ENCODE measurements at regions not wholly inside any gene's neighbourhood (a gene's known extent, or its start where the extent isn't known, plus 50 kb on each side); places are given as distances from the start of the nearest gene placed in this dataset.

DNA sequence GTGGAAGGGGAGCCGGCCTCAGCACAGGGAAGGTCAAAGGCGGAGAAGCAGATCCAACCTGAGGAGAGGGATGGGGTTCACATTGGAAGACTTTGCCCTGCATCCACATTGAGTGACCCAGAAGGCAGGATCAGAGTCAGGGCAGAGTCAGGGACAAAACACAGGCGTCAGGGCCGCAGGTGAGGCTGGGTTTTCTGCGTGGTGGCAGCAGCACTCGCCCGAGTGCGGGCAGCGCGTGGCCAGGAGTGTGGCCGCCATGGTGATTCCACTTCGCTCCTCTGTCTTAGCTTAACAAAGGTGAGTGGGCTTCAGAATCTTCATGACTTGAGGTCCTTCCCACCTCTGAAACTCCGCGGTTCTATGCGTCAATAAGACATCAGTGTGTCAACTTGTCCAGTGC lies 476.9 kb upstream of the SMIM21 start:
- H3K4me3 Mint-ChIP-seq (ENCODE audit: low read depth, unreplicated experiment): no peak overlapping the region
- no peaks in the 10 kb centered on the region for H3K36me3 Mint-ChIP-seq (ENCODE audit: insufficient read depth, unreplicated experiment)
- H3K4me1 Mint-ChIP-seq (ENCODE audit: low read depth, unreplicated experiment): no peaks in the 10 kb centered on the region
- no TSS peak for BruUV-seq (replicated peaks)
- no peak for DNase-seq
- peaks cover 13% of the 10 kb centered on the region for H3K9me3 Mint-ChIP-seq (ENCODE audit: low read depth, unreplicated experiment)
- TF ChIP-seq, protein P1, sequence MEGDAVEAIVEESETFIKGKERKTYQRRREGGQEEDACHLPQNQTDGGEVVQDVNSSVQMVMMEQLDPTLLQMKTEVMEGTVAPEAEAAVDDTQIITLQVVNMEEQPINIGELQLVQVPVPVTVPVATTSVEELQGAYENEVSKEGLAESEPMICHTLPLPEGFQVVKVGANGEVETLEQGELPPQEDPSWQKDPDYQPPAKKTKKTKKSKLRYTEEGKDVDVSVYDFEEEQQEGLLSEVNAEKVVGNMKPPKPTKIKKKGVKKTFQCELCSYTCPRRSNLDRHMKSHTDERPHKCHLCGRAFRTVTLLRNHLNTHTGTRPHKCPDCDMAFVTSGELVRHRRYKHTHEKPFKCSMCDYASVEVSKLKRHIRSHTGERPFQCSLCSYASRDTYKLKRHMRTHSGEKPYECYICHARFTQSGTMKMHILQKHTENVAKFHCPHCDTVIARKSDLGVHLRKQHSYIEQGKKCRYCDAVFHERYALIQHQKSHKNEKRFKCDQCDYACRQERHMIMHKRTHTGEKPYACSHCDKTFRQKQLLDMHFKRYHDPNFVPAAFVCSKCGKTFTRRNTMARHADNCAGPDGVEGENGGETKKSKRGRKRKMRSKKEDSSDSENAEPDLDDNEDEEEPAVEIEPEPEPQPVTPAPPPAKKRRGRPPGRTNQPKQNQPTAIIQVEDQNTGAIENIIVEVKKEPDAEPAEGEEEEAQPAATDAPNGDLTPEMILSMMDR (IDR thresholded peaks at IDR 0.05; ENCODE audit: unreplicated experiment): no peak
- CTCF ChIA-PET: no interaction called here
- intact Hi-C loops (cut with micrococcal nuclease; ENCODE audit: unreplicated experiment): no loop called here
- H3K27me3 Mint-ChIP-seq (ENCODE audit: unreplicated experiment): no peaks in the 10 kb centered on the region
- H3K27ac Mint-ChIP-seq (ENCODE audit: unreplicated experiment): no peak overlapping the region

DNA sequence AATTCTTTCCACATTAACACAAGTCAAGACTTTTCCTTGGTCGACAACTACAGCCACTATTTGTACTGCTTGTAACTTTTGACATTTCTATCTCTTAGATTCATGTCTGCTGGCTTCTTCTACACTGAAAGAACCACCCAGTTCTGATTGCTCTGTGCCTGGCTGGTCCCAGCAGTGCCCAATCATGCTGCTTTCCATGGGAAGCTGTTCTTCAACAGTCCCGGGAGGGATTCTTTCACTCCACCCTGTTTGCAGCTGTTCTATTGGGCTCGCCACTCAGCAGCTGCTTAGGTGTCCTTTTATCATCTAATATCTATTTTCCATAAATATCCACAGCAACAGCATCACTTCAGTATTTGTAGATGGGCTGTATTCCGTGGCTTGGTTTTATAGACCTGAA lies 471.1 kb upstream of the SMIM21 start:
- Mint-ChIP-seq H3K4me3 (ENCODE audit: low read depth, unreplicated experiment) (no peak overlapping the region), H3K27me3 (ENCODE audit: unreplicated experiment) (no peaks in the 10 kb centered on the region), H3K27ac (ENCODE audit: unreplicated experiment) (no peak overlapping the region), H3K36me3 (ENCODE audit: insufficient read depth, unreplicated experiment) (no peaks in the 10 kb centered on the region), H3K4me1 (ENCODE audit: low read depth, unreplicated experiment) (no peaks in the 10 kb centered on the region), H3K9me3 (ENCODE audit: low read depth, unreplicated experiment) (peaks cover 13% of the 10 kb centered on the region)
- no TSS peak for BruUV-seq (replicated peaks)
- CTCF ChIA-PET: no interaction called here
- no peak for DNase-seq
- intact Hi-C loops (cut with micrococcal nuclease; ENCODE audit: unreplicated experiment): no loop called here
- TF ChIP-seq, protein P1 (IDR thresholded peaks at IDR 0.05; ENCODE audit: unreplicated experiment): no peak

DNA sequence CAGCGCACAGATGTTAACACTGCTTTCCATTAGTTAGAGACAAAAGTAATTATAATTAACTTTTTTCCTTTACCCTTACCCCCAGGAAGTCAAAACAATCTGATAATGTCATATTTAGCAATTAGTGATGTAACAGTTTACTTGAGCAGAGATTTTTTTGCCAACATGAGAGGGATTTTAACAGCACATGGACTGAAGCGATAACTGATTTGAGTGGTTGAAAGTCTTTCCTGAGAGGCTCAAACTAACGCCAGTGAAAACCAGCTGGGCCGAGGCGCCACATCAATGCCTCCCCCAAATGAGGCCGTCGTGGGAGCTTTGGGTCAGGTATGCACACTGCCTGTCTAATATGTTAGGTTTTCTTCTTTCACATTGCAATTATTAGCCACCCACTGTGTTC lies 469.9 kb upstream of the SMIM21 start:
- no peak for DNase-seq
- no TSS peak for BruUV-seq (replicated peaks)
- CTCF ChIA-PET: no interaction called here
- no peak overlapping the region for H3K27ac Mint-ChIP-seq (ENCODE audit: unreplicated experiment)
- H3K4me1 Mint-ChIP-seq (ENCODE audit: low read depth, unreplicated experiment): no peaks in the 10 kb centered on the region
- intact Hi-C loops (cut with micrococcal nuclease; ENCODE audit: unreplicated experiment): no loop called here
- H3K9me3 Mint-ChIP-seq (ENCODE audit: low read depth, unreplicated experiment): peaks cover 6% of the 10 kb centered on the region
- H3K36me3 Mint-ChIP-seq (ENCODE audit: insufficient read depth, unreplicated experiment): no peaks in the 10 kb centered on the region
- no peak overlapping the region for H3K4me3 Mint-ChIP-seq (ENCODE audit: low read depth, unreplicated experiment)
- TF ChIP-seq, protein P1 (IDR thresholded peaks at IDR 0.05; ENCODE audit: unreplicated experiment): no peak
- H3K27me3 Mint-ChIP-seq (ENCODE audit: unreplicated experiment): no peaks in the 10 kb centered on the region

DNA sequence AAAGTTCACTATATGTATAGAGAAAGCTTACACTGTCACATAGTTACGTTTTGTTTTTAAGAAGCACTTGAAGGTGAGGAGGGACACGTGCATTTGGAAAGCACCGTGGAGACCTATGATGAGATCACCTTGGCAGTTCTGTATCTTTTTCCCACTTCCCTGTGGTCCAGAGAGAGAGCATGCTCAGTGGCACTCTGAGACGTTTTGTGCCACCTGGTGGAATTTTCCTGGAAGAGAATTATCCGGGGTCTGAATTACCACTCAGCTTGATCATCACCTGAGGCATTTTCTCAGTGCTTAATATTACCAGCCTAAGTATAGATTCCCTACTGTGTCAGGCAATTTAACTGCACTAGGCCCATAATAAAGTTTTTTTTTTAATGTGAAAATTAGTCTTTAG lies 469.4 kb upstream of the SMIM21 start:
- DNase-seq: no peak
- H3K4me3 Mint-ChIP-seq (ENCODE audit: low read depth, unreplicated experiment): no peak overlapping the region
- BruUV-seq (replicated peaks): no TSS peak
- no peaks in the 10 kb centered on the region for H3K4me1 Mint-ChIP-seq (ENCODE audit: low read depth, unreplicated experiment)
- no peaks in the 10 kb centered on the region for H3K36me3 Mint-ChIP-seq (ENCODE audit: insufficient read depth, unreplicated experiment)
- peaks cover 6% of the 10 kb centered on the region for H3K9me3 Mint-ChIP-seq (ENCODE audit: low read depth, unreplicated experiment)
- intact Hi-C loops (cut with micrococcal nuclease; ENCODE audit: unreplicated experiment): no loop called here
- no peak overlapping the region for H3K27ac Mint-ChIP-seq (ENCODE audit: unreplicated experiment)
- no peaks in the 10 kb centered on the region for H3K27me3 Mint-ChIP-seq (ENCODE audit: unreplicated experiment)
- TF ChIP-seq, protein P1 (IDR thresholded peaks at IDR 0.05; ENCODE audit: unreplicated experiment): no peak
- CTCF ChIA-PET: no interaction called here

DNA sequence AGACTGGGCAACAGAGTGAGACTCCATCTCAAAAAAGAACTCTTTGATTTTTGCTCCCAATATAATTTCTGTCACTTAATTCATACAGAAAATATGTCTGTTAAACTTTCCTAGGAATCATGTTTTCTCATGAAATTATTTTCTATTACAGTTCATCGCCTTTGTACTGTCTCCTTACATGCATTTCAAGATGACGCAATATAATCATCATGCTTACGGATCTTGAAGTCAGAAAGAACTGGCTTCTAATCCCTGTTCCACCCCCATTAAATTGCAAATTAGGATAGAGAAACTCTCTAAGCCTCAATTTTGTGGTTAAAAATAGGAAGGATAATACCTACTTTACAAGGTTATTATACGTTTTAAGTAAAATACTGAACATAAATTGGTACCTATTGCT lies 467.6 kb upstream of the SMIM21 start:
- no peak overlapping the region for H3K27ac Mint-ChIP-seq (ENCODE audit: unreplicated experiment)
- TF ChIP-seq, protein P1 (IDR thresholded peaks at IDR 0.05; ENCODE audit: unreplicated experiment): no peak
- no peak for DNase-seq
- H3K4me1 Mint-ChIP-seq (ENCODE audit: low read depth, unreplicated experiment): no peaks in the 10 kb centered on the region
- intact Hi-C loops (cut with micrococcal nuclease; ENCODE audit: unreplicated experiment): no loop called here
- BruUV-seq (replicated peaks): no TSS peak
- peaks cover 8% of the 10 kb centered on the region for H3K9me3 Mint-ChIP-seq (ENCODE audit: low read depth, unreplicated experiment)
- H3K36me3 Mint-ChIP-seq (ENCODE audit: insufficient read depth, unreplicated experiment): no peaks in the 10 kb centered on the region
- no peak overlapping the region for H3K4me3 Mint-ChIP-seq (ENCODE audit: low read depth, unreplicated experiment)
- CTCF ChIA-PET: no interaction called here
- H3K27me3 Mint-ChIP-seq (ENCODE audit: unreplicated experiment): no peaks in the 10 kb centered on the region

Data from Calu3 (cell line).